ENCODE measurements at regions not wholly inside any gene's neighbourhood (a gene's known extent, or its start where the extent isn't known, plus 50 kb on each side); places are given as distances from the start of the nearest gene placed in this dataset.

- Histone ChIP-seq H3K27me3 (ENCODE audit: insufficient read depth, poor library complexity, severe bottlenecking) (no peaks in the 10 kb centered on the region), H3K4me1 (ENCODE audit: insufficient read depth, poor library complexity, severe bottlenecking) (no peaks in the 10 kb centered on the region), H3K36me3 (ENCODE audit: low read depth) (no peaks in the 10 kb centered on the region), H3K27ac (ENCODE audit: poor library complexity, severe bottlenecking) (no peak overlapping the region), H3K9me3 (ENCODE audit: severe bottlenecking) (no peaks in the 10 kb centered on the region), H3K4me3 (ENCODE audit: severe bottlenecking) (no peak overlapping the region)
- no peak for TF ChIP-seq CTCF (IDR thresholded peaks at IDR 0.05; ENCODE audit: poor library complexity, severe bottlenecking)
- DNase-seq (ENCODE audit: low spot score) (no peak), ATAC-seq (ENCODE audit: low read depth) (no peak)
Measured at GRCh38 chr5:5546408-5546807, 123.9 kb downstream of the ICE1 start.

- Histone ChIP-seq H3K9me3 (ENCODE audit: severe bottlenecking) (no peaks in the 10 kb centered on the region), H3K4me1 (ENCODE audit: insufficient read depth, poor library complexity, severe bottlenecking) (no peaks in the 10 kb centered on the region), H3K27ac (ENCODE audit: poor library complexity, severe bottlenecking) (no peak overlapping the region), H3K4me3 (ENCODE audit: severe bottlenecking) (no peak overlapping the region), H3K27me3 (ENCODE audit: insufficient read depth, poor library complexity, severe bottlenecking) (peaks cover 4% of the 10 kb centered on the region), H3K36me3 (ENCODE audit: low read depth) (no peaks in the 10 kb centered on the region)
- DNase-seq (ENCODE audit: low spot score) (no peak), ATAC-seq (ENCODE audit: low read depth) (no peak)
- no peak for TF ChIP-seq CTCF (IDR thresholded peaks at IDR 0.05; ENCODE audit: poor library complexity, severe bottlenecking)
Measured at GRCh38 chr5:5544094-5544663, 121.7 kb downstream of the ICE1 start.

GRCh38 chr5:5542654-5543053 is 120.2 kb downstream of the ICE1 start:
- TF ChIP-seq CTCF (IDR thresholded peaks at IDR 0.05; ENCODE audit: poor library complexity, severe bottlenecking), result no peak
- Histone ChIP-seq H3K4me1 (ENCODE audit: insufficient read depth, poor library complexity, severe bottlenecking) (no peaks in the 10 kb centered on the region), H3K9me3 (ENCODE audit: severe bottlenecking) (no peaks in the 10 kb centered on the region), H3K27me3 (ENCODE audit: insufficient read depth, poor library complexity, severe bottlenecking) (peaks cover 4% of the 10 kb centered on the region), H3K36me3 (ENCODE audit: low read depth) (no peaks in the 10 kb centered on the region), H3K4me3 (ENCODE audit: severe bottlenecking) (no peak overlapping the region), H3K27ac (ENCODE audit: poor library complexity, severe bottlenecking) (no peak overlapping the region)
- DNase-seq (ENCODE audit: low spot score) (no peak), ATAC-seq (ENCODE audit: low read depth) (no peak)

- no peak overlapping the region for H3K27ac ChIP-seq (ENCODE audit: poor library complexity, severe bottlenecking)
- DNase-seq (ENCODE audit: low spot score) (no peak), ATAC-seq (ENCODE audit: low read depth) (no peak)
- no peaks in the 10 kb centered on the region for H3K36me3 ChIP-seq (ENCODE audit: low read depth)
- H3K27me3 ChIP-seq (ENCODE audit: insufficient read depth, poor library complexity, severe bottlenecking), result peaks cover 5% of the 10 kb centered on the region
- H3K4me3 ChIP-seq (ENCODE audit: severe bottlenecking), result no peak overlapping the region
- H3K4me1 ChIP-seq (ENCODE audit: insufficient read depth, poor library complexity, severe bottlenecking), result no peaks in the 10 kb centered on the region
- no peaks in the 10 kb centered on the region for H3K9me3 ChIP-seq (ENCODE audit: severe bottlenecking)
- no peak for TF ChIP-seq CTCF (IDR thresholded peaks at IDR 0.05; ENCODE audit: poor library complexity, severe bottlenecking)
Measured at GRCh38 chr5:5540065-5540464, 117.6 kb downstream of the ICE1 start.
